PC-9 (cell line): ENCODE measurements at regions not wholly inside any gene's neighbourhood (a gene's known extent, or its start where the extent isn't known, plus 50 kb on each side); places are given as distances from the start of the nearest gene placed in this dataset.

Source experiments
- CTCF ChIP-seq: fragments of 200-600 bp; sonication (generic); conservative IDR thresholded peaks from 2 replicates; pipeline ENCODE4 v1.6.1; 2017; ENCODE audit warnings: mixed run types, antibody characterized with exemption, mild to moderate bottlenecking, moderate library complexity
- EZH2 ChIP-seq: fragments of 200-600 bp; sonication (generic); IDR thresholded peaks from 2 replicates; pipeline ENCODE4 v1.8.0; 2017; ENCODE audit warnings: antibody characterized with exemption, low read depth

GRCh38 chr4:125986307-125986706 lies 671.6 kb downstream of the FAT4 start:
- no peak for TF ChIP-seq CTCF
- no peak for TF ChIP-seq EZH2
